ENCODE measurements at regions not wholly inside any gene's neighbourhood (a gene's known extent, or its start where the extent isn't known, plus 50 kb on each side); places are given as distances from the start of the nearest gene placed in this dataset.

DNA sequence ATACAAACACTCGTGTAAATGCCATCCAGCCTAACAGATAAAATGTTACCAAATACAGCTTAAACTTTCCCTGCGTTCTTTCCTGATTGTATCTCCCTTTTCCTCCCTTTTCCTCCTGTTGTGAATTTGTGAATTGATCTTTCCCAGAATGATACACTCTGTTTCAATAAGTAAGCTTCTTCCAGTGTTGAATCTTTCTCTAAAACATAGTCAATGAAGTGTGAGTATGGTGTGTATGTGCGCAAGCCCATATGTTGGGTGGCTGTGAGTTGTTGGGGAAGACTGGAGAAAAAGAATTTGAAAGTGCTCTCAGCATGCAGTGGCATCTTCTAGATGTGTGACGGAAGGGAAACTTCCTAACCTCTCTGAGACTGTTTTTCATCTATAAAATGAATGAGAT lies 143.1 kb upstream of the KLF4 start:
- TF ChIP-seq, protein P1, sequence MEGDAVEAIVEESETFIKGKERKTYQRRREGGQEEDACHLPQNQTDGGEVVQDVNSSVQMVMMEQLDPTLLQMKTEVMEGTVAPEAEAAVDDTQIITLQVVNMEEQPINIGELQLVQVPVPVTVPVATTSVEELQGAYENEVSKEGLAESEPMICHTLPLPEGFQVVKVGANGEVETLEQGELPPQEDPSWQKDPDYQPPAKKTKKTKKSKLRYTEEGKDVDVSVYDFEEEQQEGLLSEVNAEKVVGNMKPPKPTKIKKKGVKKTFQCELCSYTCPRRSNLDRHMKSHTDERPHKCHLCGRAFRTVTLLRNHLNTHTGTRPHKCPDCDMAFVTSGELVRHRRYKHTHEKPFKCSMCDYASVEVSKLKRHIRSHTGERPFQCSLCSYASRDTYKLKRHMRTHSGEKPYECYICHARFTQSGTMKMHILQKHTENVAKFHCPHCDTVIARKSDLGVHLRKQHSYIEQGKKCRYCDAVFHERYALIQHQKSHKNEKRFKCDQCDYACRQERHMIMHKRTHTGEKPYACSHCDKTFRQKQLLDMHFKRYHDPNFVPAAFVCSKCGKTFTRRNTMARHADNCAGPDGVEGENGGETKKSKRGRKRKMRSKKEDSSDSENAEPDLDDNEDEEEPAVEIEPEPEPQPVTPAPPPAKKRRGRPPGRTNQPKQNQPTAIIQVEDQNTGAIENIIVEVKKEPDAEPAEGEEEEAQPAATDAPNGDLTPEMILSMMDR (IDR thresholded peaks at IDR 0.05; ENCODE audit: low read depth, low read length) = no peak
- TF ChIP-seq, protein P2, sequence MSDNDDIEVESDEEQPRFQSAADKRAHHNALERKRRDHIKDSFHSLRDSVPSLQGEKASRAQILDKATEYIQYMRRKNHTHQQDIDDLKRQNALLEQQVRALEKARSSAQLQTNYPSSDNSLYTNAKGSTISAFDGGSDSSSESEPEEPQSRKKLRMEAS (IDR thresholded peaks at IDR 0.05; ENCODE audit: low read depth, low read length) = no peak
- TF ChIP-seq POLR2A (IDR thresholded peaks at IDR 0.05; ENCODE audit: extremely low read depth, insufficient read length) (no peak), MYC (IDR thresholded peaks at IDR 0.05; ENCODE audit: low read depth, low read length) (no peak)
